CD4-positive, alpha-beta T cell (primary cell): ENCODE measurements at regions not wholly inside any gene's neighbourhood (a gene's known extent, or its start where the extent isn't known, plus 50 kb on each side); places are given as distances from the start of the nearest gene placed in this dataset.

Source experiments
- ATAC-seq: fragments of 200-7000 bp; cut with Tn5 transposase; one replicate; pipeline ENCODE4 v1.10.0; 2022; ENCODE audit warnings: mild to moderate bottlenecking; ENCODE audit not compliant: poor library complexity
- CTCF ChIA-PET: fragments of 350-600 bp; sonication (Branson Sonifier 250); formaldehyde crosslinking; loops from one replicate; lab custom pipeline; 2021; ENCODE audit warnings: antibody characterized with exemption, inconsistent platforms; lab: Charles Lee
- POLR2A ChIA-PET: fragments of 350-600 bp; sonication (Branson Sonifier 250); formaldehyde crosslinking; loops from one replicate; lab custom pipeline; 2021; ENCODE audit warnings: antibody characterized with exemption, inconsistent platforms; lab: Charles Lee
- DNase-seq, 14 experiments: peaks; one replicate each; pipeline ENCODE4 v3.0.0-alpha.2; 2013 to 2020; ENCODE audit warnings: mixed read lengths in 2 of 14
- H3K27ac ChIP-seq, 2 donors: one replicate each; pipeline versions ENCODE4 v1.5.1 to v1.7.0; 2013; ENCODE audit warnings: low read length in 2 of 2, low read depth in 1 of 2, mild to moderate bottlenecking in 1 of 2
- H3K27me3 ChIP-seq, 2 experiments: 1 replicate in 1 of 2; 2 replicates in 1 of 2; pipeline versions ENCODE4 v1.6.1 to v1.7.0; 2013; ENCODE audit warnings: low read length in 2 of 2, control low read depth in 1 of 2, mild to moderate bottlenecking in 1 of 2, moderate library complexity in 1 of 2; ENCODE audit not compliant: insufficient read depth in 2 of 2, control insufficient read depth in 1 of 2
- H3K36me3 ChIP-seq: one replicate; pipeline ENCODE4 v1.6.1; 2013; ENCODE audit warnings: low read length, control low read depth; ENCODE audit not compliant: insufficient read depth
- H3K4me1 ChIP-seq: one replicate; pipeline ENCODE4 v1.6.1; 2013; ENCODE audit warnings: low read length, control low read depth; ENCODE audit not compliant: insufficient read depth
- H3K4me3 ChIP-seq: one replicate; pipeline ENCODE4 v1.5.1; 2013; ENCODE audit warnings: mild to moderate bottlenecking, low read length, moderate library complexity
- H3K9me3 ChIP-seq, 2 experiments: 1 replicate in 1 of 2; 2 replicates in 1 of 2; pipeline versions ENCODE4 v1.6.1 to v1.7.0; 2013; ENCODE audit warnings: low read length in 2 of 2, mild to moderate bottlenecking in 2 of 2, control low read depth in 1 of 2, moderate library complexity in 1 of 2; ENCODE audit not compliant: control insufficient read depth in 1 of 2, insufficient read depth in 1 of 2
- H3K27ac Mint-ChIP-seq: one replicate; pipeline ENCODE4 v1.8.0; 2020; ENCODE audit warnings: mixed read lengths
- H3K27me3 Mint-ChIP-seq: one replicate; pipeline ENCODE4 v1.8.0; 2021; ENCODE audit warnings: mixed read lengths
- H3K36me3 Mint-ChIP-seq: one replicate; pipeline ENCODE4 v1.8.0; 2021; ENCODE audit warnings: low read depth, mixed read lengths
- H3K4me1 Mint-ChIP-seq: one replicate; pipeline ENCODE4 v1.8.0; 2021; ENCODE audit warnings: low read depth, mixed read lengths
- H3K4me3 Mint-ChIP-seq: one replicate; pipeline ENCODE4 v1.8.0; 2020; ENCODE audit warnings: mild to moderate bottlenecking, mixed read lengths
- H3K9me3 Mint-ChIP-seq: one replicate; pipeline ENCODE4 v1.8.0; 2020; ENCODE audit warnings: mixed read lengths
- CTCF ChIP-seq: fragments of 200-600 bp; IDR thresholded peaks from one replicate; pipeline ENCODE4 v1.8.0; 2022; ENCODE audit warnings: antibody characterized with exemption, mild to moderate bottlenecking
- intact Hi-C, 2 experiments: fragments of 100-400 bp; cut with DNase I in 1 of 2; cut with micrococcal nuclease in 1 of 2; formaldehyde crosslinking; loops; one replicate each; pipeline versions ENCODE4 v1.15.1 to v1.9.0; 2023 to 2025; cut with DNase I, micrococcal nuclease

- ChIA-PET POLR2A (no interaction called here), CTCF (interaction anchor here (0.8 kb wide), 1 partner anchor 8 kb away, joined by 3 read pairs; no protein-coding TSS in a partner anchor)
- Mint-ChIP-seq H3K4me3 (no peak overlapping the region), H3K4me1 (no peaks in the 10 kb centered on the region), H3K27me3 (no peaks in the 10 kb centered on the region), H3K36me3 (no peaks in the 10 kb centered on the region), H3K27ac (no peak overlapping the region), H3K9me3 (peaks cover 6% of the 10 kb centered on the region)
- Histone ChIP-seq H3K9me3 (peaks cover 0 to 11% of the 10 kb centered on the region in 2 experiments), H3K27me3 (no peaks in the 10 kb centered on the region), H3K36me3 (no peaks in the 10 kb centered on the region), H3K27ac (no peak overlapping the region), H3K4me3 (no peak overlapping the region), H3K4me1 (no peaks in the 10 kb centered on the region)
- ATAC-seq (no peak), DNase-seq (no peak)
- no peak for TF ChIP-seq CTCF
- intact Hi-C loops: no loop called here
Observed at GRCh38 chr2:155766342-155767115, 566.0 kb downstream of the NR4A2 start.

GRCh38 chr2:155755481-155755880 is 577.0 kb downstream of the NR4A2 start:
- no peaks in the 10 kb centered on the region for H3K27me3 ChIP-seq
- H3K27ac ChIP-seq: no peak overlapping the region
- Mint-ChIP-seq H3K36me3 (no peaks in the 10 kb centered on the region), H3K4me1 (no peaks in the 10 kb centered on the region), H3K4me3 (no peak overlapping the region), H3K9me3 (peaks cover 3% of the 10 kb centered on the region), H3K27ac (no peak overlapping the region), H3K27me3 (no peaks in the 10 kb centered on the region)
- POLR2A ChIA-PET: no interaction called here
- CTCF ChIA-PET: no interaction called here
- no peak for TF ChIP-seq CTCF
- H3K9me3 ChIP-seq: no peaks in the 10 kb centered on the region
- no peaks in the 10 kb centered on the region for H3K4me1 ChIP-seq
- no peak overlapping the region for H3K4me3 ChIP-seq
- ATAC-seq (no peak), DNase-seq (no peak)
- intact Hi-C loops: no loop called here
- no peaks in the 10 kb centered on the region for H3K36me3 ChIP-seq

GRCh38 chr2:155748131-155748530 is 584.4 kb downstream of the NR4A2 start:
- Histone ChIP-seq H3K36me3 (no peaks in the 10 kb centered on the region), H3K4me1 (no peaks in the 10 kb centered on the region), H3K27ac (no peak overlapping the region), H3K9me3 (peaks cover 0 to 7% of the 10 kb centered on the region in 2 experiments), H3K27me3 (no peaks in the 10 kb centered on the region), H3K4me3 (no peak overlapping the region)
- no peak overlapping the region for H3K4me3 Mint-ChIP-seq
- CTCF ChIA-PET: no interaction called here
- intact Hi-C loops: no loop called here
- no peak for TF ChIP-seq CTCF
- H3K4me1 Mint-ChIP-seq: no peaks in the 10 kb centered on the region
- POLR2A ChIA-PET: no interaction called here
- no peaks in the 10 kb centered on the region for H3K27me3 Mint-ChIP-seq
- no peak overlapping the region for H3K27ac Mint-ChIP-seq
- DNase-seq: no peak
- no peak for ATAC-seq
- peaks cover 2% of the 10 kb centered on the region for H3K9me3 Mint-ChIP-seq
- no peaks in the 10 kb centered on the region for H3K36me3 Mint-ChIP-seq
